ENCODE measurements at regions not wholly inside any gene's neighbourhood (a gene's known extent, or its start where the extent isn't known, plus 50 kb on each side); places are given as distances from the start of the nearest gene placed in this dataset.

- H3K4me3 ChIP-seq (ENCODE audit: low read depth, low read length), result no peak overlapping the region
- TF ChIP-seq CTCF (IDR thresholded peaks at IDR 0.05; ENCODE audit: borderline replicate concordance, insufficient read depth, low read depth, low read length), result no peak
These were observed 62.5 kb upstream of the PDX1 start for GRCh38 chr13:27857282-27857681.

GRCh38 chr13:27858046-27858445 is 61.8 kb upstream of the PDX1 start:
- H3K4me3 ChIP-seq (ENCODE audit: low read depth, low read length), result no peak overlapping the region
- no peak for TF ChIP-seq CTCF (IDR thresholded peaks at IDR 0.05; ENCODE audit: borderline replicate concordance, insufficient read depth, low read depth, low read length)

GRCh38 chr13:27860743-27861142 is 59.1 kb upstream of the PDX1 start:
- no peak for TF ChIP-seq CTCF (IDR thresholded peaks at IDR 0.05; ENCODE audit: borderline replicate concordance, insufficient read depth, low read depth, low read length)
- H3K4me3 ChIP-seq (ENCODE audit: low read depth, low read length), result no peak overlapping the region

- H3K4me3 ChIP-seq (ENCODE audit: low read depth, low read length), result no peak overlapping the region
- TF ChIP-seq CTCF (IDR thresholded peaks at IDR 0.05; ENCODE audit: borderline replicate concordance, insufficient read depth, low read depth, low read length), result no peak
These were observed 58.6 kb upstream of the PDX1 start for GRCh38 chr13:27861165-27861564.

GRCh38 chr13:27868641-27869435 is 51.0 kb upstream of the PDX1 start:
- peak; percentile 37; the same call in 1 of the 2 replicates for TF ChIP-seq CTCF (IDR thresholded peaks at IDR 0.05; ENCODE audit: borderline replicate concordance, insufficient read depth, low read depth, low read length)

GRCh38 chr13:27869436-27870095 is 50.2 kb upstream of the PDX1 start:
- no peak for TF ChIP-seq CTCF (IDR thresholded peaks at IDR 0.05; ENCODE audit: borderline replicate concordance, insufficient read depth, low read depth, low read length)
- H3K4me3 ChIP-seq (ENCODE audit: low read depth, low read length), result no peak overlapping the region

More at GRCh38 chr13:27868641-27869435, 51.0 kb upstream of the PDX1 start:
- no peak overlapping the region for H3K4me3 ChIP-seq (ENCODE audit: low read depth, low read length)
